ENCODE measurements at regions not wholly inside any gene's neighbourhood (a gene's known extent, or its start where the extent isn't known, plus 50 kb on each side); places are given as distances from the start of the nearest gene placed in this dataset.

DNA sequence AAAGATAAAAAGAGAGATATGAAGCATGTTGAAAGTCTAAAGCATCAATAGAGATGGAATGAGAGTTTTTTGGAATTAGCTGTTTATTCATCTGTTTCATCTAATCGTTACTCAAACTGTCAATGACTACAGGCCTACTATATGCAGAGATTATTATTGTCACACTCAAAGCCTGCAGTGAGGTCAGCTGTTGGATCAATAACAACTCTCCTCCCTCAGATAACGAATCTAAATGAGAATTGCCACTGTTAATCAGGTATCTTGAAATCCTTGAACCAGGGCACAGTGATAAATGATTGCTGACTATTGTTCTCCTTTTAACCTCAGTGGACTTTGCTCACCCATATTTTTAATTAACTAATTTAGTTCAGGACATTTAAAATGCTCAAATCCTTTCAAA, 192.3 kb upstream of the SGO1 start:
- H3K14ac ChIP-seq (ENCODE audit: insufficient read depth, low read length) = no peak overlapping the region
- peaks cover 0 to 1% (median 0%) of the 10 kb centered on the region in 3 experiments; a peak in 1 of 7 replicates for H3K36me3 Mint-ChIP-seq (ENCODE audit: insufficient read depth in 1 of 3, low read depth in 3 of 3)
- no peak overlapping the region for H3K4me2 ChIP-seq (ENCODE audit: insufficient read depth, insufficient read length, low read length)
- no peak overlapping the region for H3T11ph ChIP-seq (ENCODE audit: low read length)
- no peak overlapping the region for H4K8ac ChIP-seq (replicated peaks; ENCODE audit: insufficient read length, low read depth, low read length)
- no peak overlapping the region for H4K5ac ChIP-seq (ENCODE audit: insufficient read length, low read depth, low read length)
- no peaks in the 10 kb centered on the region for H3K9me3 ChIP-seq (ENCODE audit: control insufficient read depth, low read depth, low read length)
- WGBS (ENCODE audit: extremely low coverage, insufficient read length, low lambda C conversion rate) = no CpG with 5 or more reads among the region's 2 CpGs
- no peak for DNase-seq
- no peak overlapping the region for H2BK12ac ChIP-seq (ENCODE audit: insufficient read length, low read depth, low read length)
- H3K9me3 Mint-ChIP-seq = no peaks in the 10 kb centered on the region
- no peak overlapping the region for H3K27ac Mint-ChIP-seq
- no peaks in the 10 kb centered on the region for H3K23me2 ChIP-seq (ENCODE audit: insufficient read length, low read depth, low read length, poor library complexity, severe bottlenecking)
- H2BK5ac ChIP-seq (ENCODE audit: insufficient read length, low read length) = no peak overlapping the region
- H2BK120ac ChIP-seq (ENCODE audit: low read depth, low read length, poor library complexity, severe bottlenecking) = no peak overlapping the region
- H2AK5ac ChIP-seq (ENCODE audit: insufficient read length, low read length) = no peak overlapping the region
- H2BK20ac ChIP-seq (ENCODE audit: low read depth, low read length, poor library complexity, severe bottlenecking) = no peak overlapping the region
- no peaks in the 10 kb centered on the region for H3K27me3 ChIP-seq (ENCODE audit: insufficient read depth, low read length)
- H3K4me3 Mint-ChIP-seq = no peak overlapping the region
- peaks cover 4% of the 10 kb centered on the region; the same call in 1 of the 2 replicates for H3K4me1 ChIP-seq (ENCODE audit: insufficient read depth, low read length)
- H3K79me1 ChIP-seq (ENCODE audit: insufficient read depth, low read depth, low read length, poor library complexity, severe bottlenecking) = no peaks in the 10 kb centered on the region
- H3K56ac ChIP-seq (ENCODE audit: insufficient read length, low read depth, low read length) = no peak overlapping the region
- no peak overlapping the region for H2AFZ ChIP-seq (ENCODE audit: low read length)
- no peak overlapping the region for H3K27ac ChIP-seq (ENCODE audit: insufficient read length, low read depth, low read length)
- no peak overlapping the region for H3K18ac ChIP-seq (ENCODE audit: insufficient read length, low read depth, low read length)
- H4K20me1 ChIP-seq (ENCODE audit: control insufficient read depth, insufficient read depth, insufficient read length) = no peaks in the 10 kb centered on the region
- peaks cover 14 to 15% of the 10 kb centered on the region in 2 experiments for H3K4me1 Mint-ChIP-seq
- H4K91ac ChIP-seq (ENCODE audit: insufficient read length, low read depth, low read length) = no peak overlapping the region
- no peaks in the 10 kb centered on the region; the same call in 1 of the 2 replicates for H3K27me3 Mint-ChIP-seq (ENCODE audit: low read depth)
- H3K9ac ChIP-seq (ENCODE audit: extremely low read depth, insufficient read length, low read length) = no peak overlapping the region
- no peak overlapping the region for H2BK15ac ChIP-seq (ENCODE audit: low read depth, low read length)
- H3K23ac ChIP-seq (ENCODE audit: insufficient read length, low read depth, low read length) = no peak overlapping the region
- TF ChIP-seq, protein P1, sequence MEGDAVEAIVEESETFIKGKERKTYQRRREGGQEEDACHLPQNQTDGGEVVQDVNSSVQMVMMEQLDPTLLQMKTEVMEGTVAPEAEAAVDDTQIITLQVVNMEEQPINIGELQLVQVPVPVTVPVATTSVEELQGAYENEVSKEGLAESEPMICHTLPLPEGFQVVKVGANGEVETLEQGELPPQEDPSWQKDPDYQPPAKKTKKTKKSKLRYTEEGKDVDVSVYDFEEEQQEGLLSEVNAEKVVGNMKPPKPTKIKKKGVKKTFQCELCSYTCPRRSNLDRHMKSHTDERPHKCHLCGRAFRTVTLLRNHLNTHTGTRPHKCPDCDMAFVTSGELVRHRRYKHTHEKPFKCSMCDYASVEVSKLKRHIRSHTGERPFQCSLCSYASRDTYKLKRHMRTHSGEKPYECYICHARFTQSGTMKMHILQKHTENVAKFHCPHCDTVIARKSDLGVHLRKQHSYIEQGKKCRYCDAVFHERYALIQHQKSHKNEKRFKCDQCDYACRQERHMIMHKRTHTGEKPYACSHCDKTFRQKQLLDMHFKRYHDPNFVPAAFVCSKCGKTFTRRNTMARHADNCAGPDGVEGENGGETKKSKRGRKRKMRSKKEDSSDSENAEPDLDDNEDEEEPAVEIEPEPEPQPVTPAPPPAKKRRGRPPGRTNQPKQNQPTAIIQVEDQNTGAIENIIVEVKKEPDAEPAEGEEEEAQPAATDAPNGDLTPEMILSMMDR (conservative IDR thresholded peaks at IDR 0.05) = no peak
- H3K4ac ChIP-seq (ENCODE audit: low read depth, low read length) = no peak overlapping the region
- H3K79me2 ChIP-seq (ENCODE audit: insufficient read depth, low read length) = no peaks in the 10 kb centered on the region

Data from H9 (cell line).